Nephron (organoid): ENCODE measurements at regions not wholly inside any gene's neighbourhood (a gene's known extent, or its start where the extent isn't known, plus 50 kb on each side); places are given as distances from the start of the nearest gene placed in this dataset.

Experiments used
- H3K27ac Mint-ChIP-seq, 3 experiments: 2 replicates each; pipeline ENCODE4 v1.8.0; 2020; ENCODE audit warnings: mixed read lengths in 3 of 3, mild to moderate bottlenecking in 2 of 3, moderate library complexity in 1 of 3
- H3K27me3 Mint-ChIP-seq: 2 replicates; pipeline ENCODE4 v1.8.0; 2021; ENCODE audit warnings: low read depth, mild to moderate bottlenecking, moderate library complexity, mixed read lengths
- H3K36me3 Mint-ChIP-seq: 2 replicates; pipeline ENCODE4 v1.8.0; 2020; ENCODE audit warnings: low read depth, mixed read lengths
- H3K4me1 Mint-ChIP-seq: 2 replicates; pipeline ENCODE4 v1.8.0; 2020; ENCODE audit warnings: mixed read lengths
- H3K4me3 Mint-ChIP-seq, 3 experiments: 2 replicates each; pipeline ENCODE4 v1.8.0; 2020; ENCODE audit warnings: mild to moderate bottlenecking in 3 of 3, mixed read lengths in 3 of 3, moderate library complexity in 2 of 3
- H3K9me3 Mint-ChIP-seq: 2 replicates; pipeline ENCODE4 v1.8.0; 2020; ENCODE audit warnings: mixed read lengths
- TF ChIP-seq, protein P1 (sequence below), 3 experiments: fragments of 200-600 bp; sonication (generic); IDR thresholded peaks; one replicate each; pipeline ENCODE4 v1.5.0; 2021; ENCODE audit warnings: antibody characterized with exemption in 3 of 3; ENCODE audit not compliant: unreplicated experiment in 3 of 3

DNA sequence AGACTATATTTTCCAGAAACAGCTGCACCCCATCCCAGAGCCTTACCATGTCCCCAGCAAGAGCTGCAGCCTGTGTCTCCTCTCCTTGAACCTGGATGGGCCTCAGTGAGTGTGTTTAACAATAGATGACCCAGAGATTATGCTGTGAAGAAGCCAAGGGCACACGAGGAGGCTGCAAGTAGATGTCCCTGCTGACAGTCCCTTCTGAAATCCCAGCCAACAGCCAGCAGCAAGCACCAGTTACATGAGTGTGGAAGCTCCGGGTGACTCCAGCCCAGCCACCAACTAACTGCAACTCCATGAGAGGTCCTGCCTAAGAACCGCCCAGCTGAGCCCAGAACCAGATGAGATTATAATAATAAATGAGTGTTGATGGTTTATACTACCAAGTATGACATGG is 191.7 kb downstream of the BCL11B start:
- H3K27me3 Mint-ChIP-seq, result peaks cover 12% of the 10 kb centered on the region
- no peaks in the 10 kb centered on the region for H3K36me3 Mint-ChIP-seq
- H3K27ac Mint-ChIP-seq, result no peak overlapping the region
- TF ChIP-seq, protein P1, sequence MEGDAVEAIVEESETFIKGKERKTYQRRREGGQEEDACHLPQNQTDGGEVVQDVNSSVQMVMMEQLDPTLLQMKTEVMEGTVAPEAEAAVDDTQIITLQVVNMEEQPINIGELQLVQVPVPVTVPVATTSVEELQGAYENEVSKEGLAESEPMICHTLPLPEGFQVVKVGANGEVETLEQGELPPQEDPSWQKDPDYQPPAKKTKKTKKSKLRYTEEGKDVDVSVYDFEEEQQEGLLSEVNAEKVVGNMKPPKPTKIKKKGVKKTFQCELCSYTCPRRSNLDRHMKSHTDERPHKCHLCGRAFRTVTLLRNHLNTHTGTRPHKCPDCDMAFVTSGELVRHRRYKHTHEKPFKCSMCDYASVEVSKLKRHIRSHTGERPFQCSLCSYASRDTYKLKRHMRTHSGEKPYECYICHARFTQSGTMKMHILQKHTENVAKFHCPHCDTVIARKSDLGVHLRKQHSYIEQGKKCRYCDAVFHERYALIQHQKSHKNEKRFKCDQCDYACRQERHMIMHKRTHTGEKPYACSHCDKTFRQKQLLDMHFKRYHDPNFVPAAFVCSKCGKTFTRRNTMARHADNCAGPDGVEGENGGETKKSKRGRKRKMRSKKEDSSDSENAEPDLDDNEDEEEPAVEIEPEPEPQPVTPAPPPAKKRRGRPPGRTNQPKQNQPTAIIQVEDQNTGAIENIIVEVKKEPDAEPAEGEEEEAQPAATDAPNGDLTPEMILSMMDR (IDR thresholded peaks at IDR 0.05; ENCODE audit: unreplicated experiment in 3 of 3), result no peak
- peaks cover 21% of the 10 kb centered on the region for H3K9me3 Mint-ChIP-seq
- H3K4me3 Mint-ChIP-seq, result no peak overlapping the region
- H3K4me1 Mint-ChIP-seq, result no peaks in the 10 kb centered on the region

DNA sequence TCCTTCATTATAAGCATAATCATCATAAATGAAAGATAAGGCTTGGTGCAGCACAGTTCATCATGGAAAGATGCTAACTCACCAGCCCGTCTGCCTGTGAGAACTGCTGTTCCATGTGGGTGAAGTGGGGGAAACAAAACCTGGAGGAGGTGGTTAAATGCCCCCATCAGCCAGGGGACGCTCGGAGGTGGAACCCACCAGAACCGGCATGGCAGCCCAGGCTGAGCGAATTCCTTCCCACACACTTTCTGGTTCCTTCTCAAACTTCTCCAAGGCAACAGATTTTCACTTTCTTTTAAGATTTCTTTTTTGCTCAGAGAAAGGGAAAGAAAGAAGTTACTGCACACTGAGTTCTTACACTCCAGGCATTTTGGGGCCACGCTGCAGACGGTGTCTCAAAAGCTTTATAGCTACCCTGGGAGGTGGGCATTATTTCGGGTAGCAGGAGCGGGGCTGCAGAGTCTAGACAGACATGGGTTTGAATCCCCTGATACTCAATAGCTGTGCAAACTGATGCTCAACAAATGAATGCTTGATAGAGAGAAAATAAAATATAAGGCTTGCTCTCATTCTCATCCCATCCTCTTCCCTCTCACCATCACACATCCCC is 190.7 kb downstream of the BCL11B start:
- no peak overlapping the region for H3K27ac Mint-ChIP-seq
- H3K9me3 Mint-ChIP-seq, result peaks cover 26% of the 10 kb centered on the region
- peaks cover 12% of the 10 kb centered on the region for H3K27me3 Mint-ChIP-seq
- no peak overlapping the region for H3K4me3 Mint-ChIP-seq
- no peaks in the 10 kb centered on the region for H3K4me1 Mint-ChIP-seq
- TF ChIP-seq, protein P1 (IDR thresholded peaks at IDR 0.05; ENCODE audit: unreplicated experiment in 3 of 3), result no peak
- no peaks in the 10 kb centered on the region for H3K36me3 Mint-ChIP-seq

DNA sequence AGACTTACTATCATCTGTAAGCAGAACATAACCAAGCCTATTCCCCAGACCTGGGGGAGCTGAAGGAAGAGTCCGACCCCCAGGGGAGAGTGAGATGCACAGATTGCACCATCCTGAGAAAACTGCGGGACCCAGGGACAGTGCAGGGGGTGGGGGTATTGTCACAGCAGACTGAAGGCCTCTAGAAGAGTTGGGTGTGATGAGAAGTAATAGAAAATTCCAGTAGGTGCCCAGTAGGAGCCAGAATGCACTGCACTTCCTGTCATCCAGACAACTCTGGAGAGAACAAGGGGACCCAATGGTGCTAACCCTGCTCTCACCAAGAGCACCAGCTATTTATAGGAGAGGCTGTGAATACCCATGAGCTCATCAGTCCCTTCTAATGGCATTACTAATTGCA is 190.1 kb downstream of the BCL11B start:
- Mint-ChIP-seq H3K4me1 (no peaks in the 10 kb centered on the region), H3K36me3 (no peaks in the 10 kb centered on the region), H3K27ac (no peak overlapping the region), H3K9me3 (peaks cover 26% of the 10 kb centered on the region), H3K27me3 (peaks cover 12% of the 10 kb centered on the region), H3K4me3 (no peak overlapping the region)
- TF ChIP-seq, protein P1 (IDR thresholded peaks at IDR 0.05; ENCODE audit: unreplicated experiment in 3 of 3), result no peak

DNA sequence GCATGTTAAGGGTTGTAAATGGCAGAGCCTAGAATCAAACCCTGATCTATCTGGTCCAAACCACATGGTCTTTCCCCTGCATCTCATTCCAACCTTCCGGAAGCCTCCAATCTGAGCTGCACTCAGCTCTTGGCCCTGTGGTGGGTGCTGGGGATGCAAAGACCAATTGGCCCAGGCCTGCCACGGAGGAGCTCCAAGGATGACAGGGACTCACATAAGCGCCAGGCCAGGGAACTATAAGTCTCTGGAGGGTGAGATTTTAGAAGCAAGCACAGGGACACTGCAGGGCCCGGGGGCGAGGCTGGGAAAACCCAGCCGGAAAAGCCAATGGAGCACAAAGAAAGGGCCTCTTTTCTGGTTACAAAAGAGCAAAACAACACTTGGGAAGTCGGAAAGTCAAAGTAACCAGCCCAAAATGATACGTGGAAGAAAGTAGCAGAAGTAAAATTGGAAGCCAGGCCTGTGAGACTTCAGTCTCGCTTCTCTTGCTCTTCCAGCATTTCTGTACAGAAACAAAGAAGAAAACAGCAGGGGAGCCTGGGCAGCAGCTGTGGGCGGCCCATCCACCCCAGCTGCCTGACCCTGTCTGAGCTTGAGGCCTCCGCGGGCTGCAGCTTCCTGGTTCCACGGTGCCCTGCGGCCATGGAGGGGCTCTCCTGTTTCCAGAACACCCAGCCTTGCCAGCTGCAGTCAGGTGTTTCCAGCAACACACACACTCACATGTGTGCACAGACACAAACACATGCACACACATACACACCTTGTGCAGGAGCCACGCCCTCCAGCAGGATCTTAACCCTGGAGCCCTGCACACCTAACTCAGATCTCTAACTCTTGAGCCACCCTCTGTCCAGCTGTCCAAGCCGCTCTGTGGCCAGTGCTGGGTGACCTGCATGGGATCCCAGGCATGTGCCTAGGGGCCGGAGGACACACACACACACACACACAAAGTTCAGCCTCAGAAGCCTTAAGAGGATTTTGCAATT is 178.2 kb downstream of the BCL11B start:
- Mint-ChIP-seq H3K4me3 (no peak overlapping the region), H3K4me1 (peaks cover 26% of the 10 kb centered on the region), H3K36me3 (no peaks in the 10 kb centered on the region), H3K27me3 (peaks cover 6% of the 10 kb centered on the region), H3K27ac (peak overlapping the region; percentile 65 to 81 (median 78)), H3K9me3 (peaks cover 8% of the 10 kb centered on the region)
- TF ChIP-seq, protein P1 (IDR thresholded peaks at IDR 0.05; ENCODE audit: unreplicated experiment in 3 of 3), result no peak

DNA sequence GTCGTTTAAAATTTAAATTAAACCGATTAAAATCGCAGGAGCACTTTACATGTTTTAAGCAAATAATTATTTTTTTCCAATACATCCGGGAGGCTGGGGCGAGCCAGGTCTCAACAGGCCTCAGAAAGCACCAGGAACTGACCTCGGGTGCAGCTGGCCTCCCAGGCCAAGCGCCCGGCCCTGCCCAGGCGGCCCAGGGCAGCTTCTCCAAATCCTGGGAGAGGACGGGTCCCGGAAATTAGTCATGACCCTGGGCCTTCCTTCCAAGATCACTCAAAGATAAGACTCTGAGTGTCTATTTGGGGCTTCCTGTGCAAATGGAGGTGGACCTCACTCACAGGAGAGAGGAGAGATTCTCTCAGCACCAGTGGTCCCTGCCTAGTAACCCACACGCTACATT is 177.1 kb downstream of the BCL11B start:
- TF ChIP-seq, protein P1 (IDR thresholded peaks at IDR 0.05; ENCODE audit: unreplicated experiment in 3 of 3), result no peak
- H3K4me3 Mint-ChIP-seq, result no peak overlapping the region
- H3K27me3 Mint-ChIP-seq, result peaks cover 6% of the 10 kb centered on the region
- H3K4me1 Mint-ChIP-seq, result peaks cover 26% of the 10 kb centered on the region
- no peaks in the 10 kb centered on the region for H3K36me3 Mint-ChIP-seq
- peaks cover 2% of the 10 kb centered on the region for H3K9me3 Mint-ChIP-seq
- peak overlapping the region in 1 of 3 experiments; percentile 65 for H3K27ac Mint-ChIP-seq
